Type B pancreatic cell (in vitro differentiated cells): ENCODE measurements at regions not wholly inside any gene's neighbourhood (a gene's known extent, or its start where the extent isn't known, plus 50 kb on each side); places are given as distances from the start of the nearest gene placed in this dataset.

Experiments
- DNase-seq: peaks from one replicate; pipeline ENCODE4 v3.0.0; 2021; ENCODE audit warnings: mixed read lengths; ENCODE audit not compliant: unreplicated experiment; ENCODE audit errors: extremely low spot score
- H3K27ac Mint-ChIP-seq: 2 replicates; pipeline ENCODE4 v1.8.0; 2021; ENCODE audit warnings: mild to moderate bottlenecking, mixed read lengths
- H3K27me3 Mint-ChIP-seq: 2 replicates; pipeline ENCODE4 v1.8.0; 2021; ENCODE audit warnings: mixed read lengths
- H3K36me3 Mint-ChIP-seq: 2 replicates; pipeline ENCODE4 v1.8.0; 2021; ENCODE audit warnings: mixed read lengths
- H3K4me1 Mint-ChIP-seq: one replicate; pipeline ENCODE4 v1.8.0; 2021; ENCODE audit warnings: mixed read lengths; ENCODE audit not compliant: unreplicated experiment
- H3K4me3 Mint-ChIP-seq: 2 replicates; pipeline ENCODE4 v1.8.0; 2021; ENCODE audit warnings: mild to moderate bottlenecking, mixed read lengths
- H3K9me3 Mint-ChIP-seq: 2 replicates; pipeline ENCODE4 v1.8.0; 2021; ENCODE audit warnings: mixed read lengths
- TF ChIP-seq, protein P1 (sequence below): fragments of 200-600 bp; sonication (generic); conservative IDR thresholded peaks from 2 replicates; pipeline ENCODE4 v1.5.0; 2021; ENCODE audit warnings: antibody characterized with exemption, mild to moderate bottlenecking

DNA sequence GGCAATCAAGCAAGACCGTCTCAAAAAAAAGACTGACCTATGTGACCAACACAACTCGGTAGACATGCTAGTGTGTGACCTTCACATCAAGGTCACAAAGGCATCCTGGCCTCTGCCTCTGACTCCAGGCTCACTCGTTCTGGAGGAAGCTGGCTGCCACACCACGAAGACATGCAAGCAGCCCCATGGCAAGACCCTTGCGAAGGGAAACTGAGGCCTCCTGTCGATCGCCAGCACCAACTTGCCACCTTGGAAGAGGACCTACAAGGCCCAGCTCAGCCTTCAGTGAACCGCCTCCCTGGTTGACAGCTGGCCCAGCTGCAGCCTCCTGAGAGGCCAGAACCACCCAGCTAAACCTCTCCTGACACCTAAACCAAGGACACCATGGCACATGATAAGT lies 79.3 kb upstream of the ASAP2 start:
- no peak overlapping the region for H3K4me3 Mint-ChIP-seq
- H3K36me3 Mint-ChIP-seq, result no peaks in the 10 kb centered on the region
- no peak for DNase-seq
- TF ChIP-seq, protein P1, sequence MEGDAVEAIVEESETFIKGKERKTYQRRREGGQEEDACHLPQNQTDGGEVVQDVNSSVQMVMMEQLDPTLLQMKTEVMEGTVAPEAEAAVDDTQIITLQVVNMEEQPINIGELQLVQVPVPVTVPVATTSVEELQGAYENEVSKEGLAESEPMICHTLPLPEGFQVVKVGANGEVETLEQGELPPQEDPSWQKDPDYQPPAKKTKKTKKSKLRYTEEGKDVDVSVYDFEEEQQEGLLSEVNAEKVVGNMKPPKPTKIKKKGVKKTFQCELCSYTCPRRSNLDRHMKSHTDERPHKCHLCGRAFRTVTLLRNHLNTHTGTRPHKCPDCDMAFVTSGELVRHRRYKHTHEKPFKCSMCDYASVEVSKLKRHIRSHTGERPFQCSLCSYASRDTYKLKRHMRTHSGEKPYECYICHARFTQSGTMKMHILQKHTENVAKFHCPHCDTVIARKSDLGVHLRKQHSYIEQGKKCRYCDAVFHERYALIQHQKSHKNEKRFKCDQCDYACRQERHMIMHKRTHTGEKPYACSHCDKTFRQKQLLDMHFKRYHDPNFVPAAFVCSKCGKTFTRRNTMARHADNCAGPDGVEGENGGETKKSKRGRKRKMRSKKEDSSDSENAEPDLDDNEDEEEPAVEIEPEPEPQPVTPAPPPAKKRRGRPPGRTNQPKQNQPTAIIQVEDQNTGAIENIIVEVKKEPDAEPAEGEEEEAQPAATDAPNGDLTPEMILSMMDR, result no peak
- peaks cover 5% of the 10 kb centered on the region for H3K27me3 Mint-ChIP-seq
- no peak overlapping the region for H3K27ac Mint-ChIP-seq
- H3K9me3 Mint-ChIP-seq, result peaks cover 5% of the 10 kb centered on the region
- peaks cover 10% of the 10 kb centered on the region for H3K4me1 Mint-ChIP-seq

GRCh38 chr2:9126540-9126939 lies 80.1 kb upstream of the ASAP2 start:
- Mint-ChIP-seq H3K27ac (no peak overlapping the region), H3K9me3 (peaks cover 5% of the 10 kb centered on the region), H3K4me1 (peaks cover 10% of the 10 kb centered on the region), H3K36me3 (no peaks in the 10 kb centered on the region), H3K27me3 (peaks cover 5% of the 10 kb centered on the region), H3K4me3 (no peak overlapping the region)
- TF ChIP-seq, protein P1, result no peak
- no peak for DNase-seq

DNA sequence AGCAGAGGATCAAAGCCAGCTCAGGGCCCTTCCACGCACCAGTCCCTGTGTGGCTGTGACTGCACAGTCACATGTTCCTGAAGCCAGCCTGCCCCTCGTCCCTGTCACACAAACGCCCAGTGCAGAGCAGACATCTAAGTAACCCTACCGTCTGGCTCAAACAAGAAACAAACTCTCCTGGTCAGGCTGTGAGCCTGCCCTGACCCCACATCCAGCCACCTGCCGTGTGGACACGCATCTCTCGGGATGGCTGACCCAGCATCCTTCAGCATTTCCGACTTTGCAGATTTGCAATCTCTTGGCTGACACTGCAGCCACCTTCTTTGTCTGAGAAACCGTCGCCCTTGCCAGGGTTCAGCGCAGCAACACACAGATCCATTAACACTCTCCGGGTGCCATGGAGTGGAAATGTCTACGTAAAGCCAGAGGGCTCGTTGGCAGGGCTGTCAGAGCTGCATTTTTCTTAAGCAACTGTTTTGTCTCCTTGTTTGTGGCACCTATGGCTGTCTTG lies 82.3 kb upstream of the ASAP2 start:
- no peak overlapping the region for H3K27ac Mint-ChIP-seq

GRCh38 chr2:9123069-9123468 lies 83.5 kb upstream of the ASAP2 start:
- TF ChIP-seq, protein P1, result no peak
- no peak overlapping the region for H3K27ac Mint-ChIP-seq
- peaks cover 5% of the 10 kb centered on the region for H3K27me3 Mint-ChIP-seq
- H3K36me3 Mint-ChIP-seq, result no peaks in the 10 kb centered on the region
- H3K4me1 Mint-ChIP-seq, result peaks cover 10% of the 10 kb centered on the region
- H3K4me3 Mint-ChIP-seq, result no peak overlapping the region
- H3K9me3 Mint-ChIP-seq, result peaks cover 5% of the 10 kb centered on the region
- DNase-seq, result no peak

More for the DNA sequence above, 82.3 kb upstream of the ASAP2 start:
- peaks cover 5% of the 10 kb centered on the region for H3K27me3 Mint-ChIP-seq
- DNase-seq, result no peak
- peaks cover 10% of the 10 kb centered on the region for H3K4me1 Mint-ChIP-seq
- TF ChIP-seq, protein P1, result no peak
- H3K4me3 Mint-ChIP-seq, result no peak overlapping the region
- no peaks in the 10 kb centered on the region for H3K36me3 Mint-ChIP-seq
- peaks cover 5% of the 10 kb centered on the region for H3K9me3 Mint-ChIP-seq

GRCh38 chr2:9122367-9122766 lies 84.2 kb upstream of the ASAP2 start:
- Mint-ChIP-seq H3K36me3 (no peaks in the 10 kb centered on the region), H3K27ac (no peak overlapping the region), H3K9me3 (peaks cover 5% of the 10 kb centered on the region), H3K27me3 (peaks cover 5% of the 10 kb centered on the region), H3K4me1 (peaks cover 10% of the 10 kb centered on the region), H3K4me3 (no peak overlapping the region)
- TF ChIP-seq, protein P1, result no peak
- no peak for DNase-seq
